Adipocyte (in vitro differentiated cells): ENCODE measurements at regions not wholly inside any gene's neighbourhood (a gene's known extent, or its start where the extent isn't known, plus 50 kb on each side); places are given as distances from the start of the nearest gene placed in this dataset.
"Not testable (repeated sequence)": the region's sequence is repeated elsewhere in the genome, so short reads cannot be mapped to it uniquely, and the experiment has no call there.

ENCODE experiments used
- DNase-seq: peaks from one replicate; pipeline ENCODE4 v3.0.0-alpha.2; 2015; ENCODE audit warnings: low read depth
- H3K27me3 ChIP-seq: replicated peaks from 2 replicates; pipeline ENCODE4 v1.7.0; 2013; ENCODE audit warnings: mild to moderate bottlenecking, low read length, moderate library complexity; ENCODE audit not compliant: control insufficient read depth, insufficient read depth
- H3K36me3 ChIP-seq: 2 replicates; pipeline ENCODE4 v1.7.0; 2013; ENCODE audit warnings: low read length, mild to moderate bottlenecking, moderate library complexity; ENCODE audit not compliant: control insufficient read depth, insufficient read depth, severe bottlenecking
- H3K4me1 ChIP-seq: 2 replicates; pipeline ENCODE4 v1.7.0; 2013; ENCODE audit warnings: mild to moderate bottlenecking, low read length, moderate library complexity; ENCODE audit not compliant: control insufficient read depth, insufficient read depth
- H3K4me3 ChIP-seq: 2 replicates; pipeline ENCODE4 v1.7.0; 2013; ENCODE audit warnings: mild to moderate bottlenecking, low read length, moderate library complexity
- H3K9ac ChIP-seq: 2 replicates; pipeline ENCODE4 v1.7.0; 2013; ENCODE audit warnings: mild to moderate bottlenecking, low read length, moderate library complexity
- H3K9me3 ChIP-seq: 2 replicates; pipeline ENCODE4 v1.7.0; 2013; ENCODE audit warnings: mild to moderate bottlenecking, low read length, moderate library complexity; ENCODE audit not compliant: control insufficient read depth

DNA sequence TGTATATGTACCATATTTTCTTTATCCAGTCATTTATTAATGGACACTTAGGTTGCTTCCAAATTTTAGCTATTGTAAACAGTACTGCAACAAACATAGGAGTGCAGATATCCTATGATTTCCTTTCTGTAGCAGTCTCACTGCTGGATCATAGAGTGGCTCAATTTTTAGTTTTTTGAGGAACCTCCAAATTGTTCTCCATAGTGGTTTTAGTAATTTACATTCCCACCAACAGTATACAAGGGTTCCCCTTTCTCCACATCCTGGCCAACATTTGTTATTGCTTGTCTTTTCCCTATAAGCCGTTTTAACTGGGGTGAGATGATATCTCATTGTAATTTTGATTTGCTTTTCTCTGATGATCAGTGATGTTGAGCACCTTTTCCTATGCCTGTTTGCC lies 114.3 kb downstream of the TMEM17 start:
- Histone ChIP-seq H3K4me3 (no peak overlapping the region), H3K9me3 (no peaks in the 10 kb centered on the region), H3K4me1 (no peaks in the 10 kb centered on the region), H3K36me3 (no peaks in the 10 kb centered on the region), H3K9ac (no peak overlapping the region), H3K27me3 (no peaks in the 10 kb centered on the region)
- no peak for DNase-seq

DNA sequence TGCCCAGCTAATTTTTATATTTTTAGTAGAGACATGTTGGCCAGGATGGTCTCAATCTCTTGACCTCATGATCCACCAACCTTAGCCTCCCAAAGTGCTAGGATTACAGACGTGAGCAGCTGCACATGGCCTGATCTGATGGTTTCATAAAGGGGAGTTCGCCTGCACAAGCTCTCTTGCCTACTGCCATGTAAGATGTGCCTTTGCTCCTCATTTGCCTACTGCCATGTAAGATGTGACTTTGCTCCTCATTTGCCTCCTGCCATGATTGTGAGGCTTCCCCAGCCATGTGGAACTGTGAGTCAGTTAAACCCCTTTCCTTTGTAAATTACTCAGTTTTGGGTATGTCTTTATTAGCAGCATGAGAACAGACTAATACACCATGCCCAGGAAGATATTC lies 119.6 kb downstream of the TMEM17 start:
- not testable (repeated sequence) for H3K27me3 ChIP-seq, H3K9me3 ChIP-seq, H3K9ac ChIP-seq, H3K36me3 ChIP-seq, DNase-seq, H3K4me3 ChIP-seq, H3K4me1 ChIP-seq

DNA sequence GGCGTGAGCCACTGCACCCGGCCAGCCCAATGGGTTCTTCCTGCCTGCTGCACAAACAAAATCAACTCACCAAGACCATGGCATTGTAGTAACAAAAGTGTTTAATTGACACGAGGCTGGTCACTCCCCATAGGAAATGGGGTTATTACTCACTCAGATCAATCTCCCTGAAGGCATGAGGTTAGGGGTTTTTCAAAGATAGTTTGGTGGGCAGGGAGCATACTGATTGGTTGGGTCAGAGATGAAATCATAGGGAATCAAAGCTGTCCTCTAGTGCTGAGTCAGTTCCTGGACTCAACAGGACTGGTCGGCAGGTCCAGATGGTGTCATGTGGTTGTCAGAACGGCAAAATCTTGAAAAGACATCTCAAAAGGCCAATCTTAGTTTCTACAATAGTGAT lies 122.1 kb downstream of the TMEM17 start:
- H3K36me3 ChIP-seq = no peaks in the 10 kb centered on the region
- H3K27me3 ChIP-seq = peaks cover 4% of the 10 kb centered on the region
- peaks cover 4% of the 10 kb centered on the region for H3K9me3 ChIP-seq
- H3K4me3 ChIP-seq = no peak overlapping the region
- H3K4me1 ChIP-seq = no peaks in the 10 kb centered on the region
- no peak overlapping the region for H3K9ac ChIP-seq
- DNase-seq = no peak

DNA sequence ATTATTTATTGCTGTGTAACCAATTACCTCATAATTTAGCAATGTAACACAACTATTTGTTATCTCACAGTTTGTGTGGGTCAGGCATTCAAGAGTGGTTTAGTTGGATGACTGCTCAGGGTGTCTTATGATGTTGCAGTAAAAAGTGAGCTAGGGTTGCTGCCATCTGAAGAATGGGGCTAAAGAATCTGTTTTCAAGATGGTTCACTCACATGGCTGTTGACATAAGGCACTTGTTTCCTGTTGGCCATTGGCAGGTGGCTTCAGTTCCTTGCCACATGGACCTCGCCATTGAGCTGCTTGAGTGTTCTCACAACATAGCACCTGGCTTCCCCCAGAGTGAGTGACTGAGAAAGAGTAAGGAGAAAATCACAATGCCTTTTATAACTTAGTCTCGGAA lies 123.2 kb downstream of the TMEM17 start:
- Histone ChIP-seq H3K36me3 (no peaks in the 10 kb centered on the region), H3K4me3 (no peak overlapping the region), H3K4me1 (no peaks in the 10 kb centered on the region), H3K27me3 (peaks cover 4% of the 10 kb centered on the region), H3K9me3 (peaks cover 4% of the 10 kb centered on the region), H3K9ac (no peak overlapping the region)
- no peak for DNase-seq

DNA sequence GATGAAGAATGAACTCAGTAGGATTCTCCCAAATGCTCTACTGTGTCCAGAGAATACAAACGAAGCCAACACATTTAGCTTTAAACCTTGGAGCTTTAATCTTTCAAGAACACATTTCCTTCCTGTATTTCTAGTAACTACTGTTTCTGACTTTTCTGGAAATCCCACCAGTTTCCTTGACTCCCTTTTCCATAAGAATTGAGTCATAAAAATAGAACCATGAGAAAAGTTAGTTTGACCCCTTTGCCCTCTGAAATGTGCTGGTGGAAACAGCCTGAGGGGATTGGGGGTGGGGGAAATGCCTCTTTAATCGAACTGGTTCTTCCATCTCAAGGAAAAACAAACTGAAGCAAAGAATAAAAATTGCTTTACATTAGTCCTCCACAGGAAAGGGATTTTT lies 123.9 kb downstream of the TMEM17 start:
- H3K4me1 ChIP-seq = no peaks in the 10 kb centered on the region
- peaks cover 4% of the 10 kb centered on the region for H3K27me3 ChIP-seq
- no peak overlapping the region for H3K4me3 ChIP-seq
- no peak for DNase-seq
- H3K9ac ChIP-seq = no peak overlapping the region
- H3K36me3 ChIP-seq = no peaks in the 10 kb centered on the region
- H3K9me3 ChIP-seq = peaks cover 4% of the 10 kb centered on the region

DNA sequence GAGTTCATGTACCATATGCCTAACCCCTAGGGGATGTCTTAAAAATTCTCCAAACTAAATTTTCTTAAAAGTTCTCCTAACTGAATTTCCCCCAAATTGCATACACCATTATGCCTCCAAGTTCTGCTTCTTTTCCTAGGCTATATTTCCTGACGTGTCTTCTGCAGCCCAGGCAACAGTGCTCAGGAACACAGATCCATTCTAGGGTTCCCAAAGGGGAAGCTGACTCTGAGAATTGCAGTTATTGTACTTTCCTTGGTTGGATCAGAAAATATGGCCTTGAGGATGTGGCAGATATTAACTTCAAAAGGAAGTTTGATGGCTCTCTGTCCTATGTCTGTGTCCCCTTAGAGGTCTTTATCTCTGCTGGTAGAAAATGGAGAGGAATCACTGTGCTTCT lies 124.3 kb downstream of the TMEM17 start:
- no peak for DNase-seq
- H3K9ac ChIP-seq = no peak overlapping the region
- no peaks in the 10 kb centered on the region for H3K36me3 ChIP-seq
- H3K4me3 ChIP-seq = no peak overlapping the region
- H3K4me1 ChIP-seq = no peaks in the 10 kb centered on the region
- H3K9me3 ChIP-seq = peaks cover 3% of the 10 kb centered on the region
- H3K27me3 ChIP-seq = peaks cover 4% of the 10 kb centered on the region

DNA sequence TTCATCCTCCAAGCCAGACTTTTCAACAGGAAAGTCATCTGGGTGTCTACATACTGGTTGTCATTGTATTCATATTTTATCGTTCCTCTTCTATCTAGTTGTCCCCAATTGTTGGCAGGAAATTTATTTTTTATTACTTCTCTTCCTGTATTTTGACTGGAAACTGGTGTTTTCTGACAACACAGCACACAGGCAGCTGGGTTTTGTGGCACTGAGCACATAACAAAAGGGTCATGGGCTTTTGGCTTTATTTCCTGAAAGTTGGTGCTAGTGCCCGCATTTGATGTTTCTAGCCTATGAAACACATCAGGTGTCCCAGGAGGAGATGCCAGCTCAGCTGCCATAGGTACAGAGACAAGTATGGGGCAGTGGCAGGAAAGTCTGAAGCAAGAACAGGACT lies 126.4 kb downstream of the TMEM17 start:
- H3K9me3 ChIP-seq = no peaks in the 10 kb centered on the region
- no peak overlapping the region for H3K9ac ChIP-seq
- DNase-seq = no peak
- no peaks in the 10 kb centered on the region for H3K4me1 ChIP-seq
- peaks cover 4% of the 10 kb centered on the region for H3K27me3 ChIP-seq
- H3K4me3 ChIP-seq = no peak overlapping the region
- no peaks in the 10 kb centered on the region for H3K36me3 ChIP-seq

DNA sequence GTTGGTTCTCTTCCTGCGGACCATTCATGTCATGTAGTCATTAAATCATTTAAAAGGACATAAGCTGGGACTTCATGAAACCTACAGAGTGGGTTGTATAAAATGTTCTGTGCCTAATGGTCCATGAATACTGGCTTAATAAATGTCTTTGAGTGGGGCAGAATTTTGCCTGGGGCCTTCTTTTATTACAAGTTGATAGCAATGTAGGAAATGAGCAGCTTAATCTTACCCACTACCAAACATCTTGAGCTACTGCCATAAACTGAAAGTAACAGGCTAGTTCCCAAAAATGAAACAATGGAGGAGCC lies 130.9 kb downstream of the TMEM17 start:
- no peak for DNase-seq
- Histone ChIP-seq H3K4me3 (no peak overlapping the region), H3K36me3 (no peaks in the 10 kb centered on the region), H3K27me3 (peaks cover 4% of the 10 kb centered on the region), H3K9me3 (peaks cover 17% of the 10 kb centered on the region), H3K4me1 (no peaks in the 10 kb centered on the region), H3K9ac (no peak overlapping the region)

DNA sequence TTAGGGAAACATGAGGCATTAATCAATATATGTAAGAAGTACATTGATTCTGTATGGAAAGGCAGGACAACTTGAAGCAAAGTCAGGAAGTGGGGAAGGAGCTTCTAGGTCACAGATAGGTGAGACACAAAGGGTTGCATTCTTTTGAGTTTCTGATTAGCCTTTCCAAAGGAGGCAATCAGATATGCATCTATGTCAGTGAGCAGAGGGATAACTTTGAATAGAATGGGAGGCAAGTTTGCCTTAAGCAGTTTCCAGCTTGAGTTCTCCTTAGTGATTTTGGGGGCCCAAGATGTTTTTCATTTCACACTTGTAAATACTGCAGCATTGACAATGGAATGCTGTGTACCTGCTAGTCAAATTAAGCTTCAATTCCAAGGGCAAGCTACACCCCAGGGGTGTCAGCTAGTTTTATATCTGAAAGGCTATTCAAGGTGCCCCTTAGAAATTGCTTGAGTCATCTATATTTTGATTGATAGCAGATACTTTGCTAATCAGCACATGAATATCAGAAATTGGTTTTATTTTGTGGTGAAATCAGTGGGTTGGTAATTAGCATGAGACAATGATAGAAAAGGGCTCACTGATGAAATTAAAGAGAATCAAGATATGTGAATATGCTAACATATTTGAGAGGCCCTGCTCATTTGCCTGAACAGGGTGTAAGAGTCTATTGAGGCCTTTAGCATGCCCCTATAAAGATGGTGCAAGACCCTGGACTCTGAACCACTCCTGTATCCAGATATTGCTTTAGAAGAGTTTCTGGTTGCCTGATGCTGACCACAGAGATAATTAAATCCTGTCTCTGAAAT lies 131.5 kb downstream of the TMEM17 start:
- peaks cover 17% of the 10 kb centered on the region for H3K9me3 ChIP-seq
- H3K9ac ChIP-seq = no peak overlapping the region
- no peaks in the 10 kb centered on the region for H3K4me1 ChIP-seq
- DNase-seq = no peak
- H3K27me3 ChIP-seq = peaks cover 4% of the 10 kb centered on the region
- H3K36me3 ChIP-seq = no peaks in the 10 kb centered on the region
- no peak overlapping the region for H3K4me3 ChIP-seq

DNA sequence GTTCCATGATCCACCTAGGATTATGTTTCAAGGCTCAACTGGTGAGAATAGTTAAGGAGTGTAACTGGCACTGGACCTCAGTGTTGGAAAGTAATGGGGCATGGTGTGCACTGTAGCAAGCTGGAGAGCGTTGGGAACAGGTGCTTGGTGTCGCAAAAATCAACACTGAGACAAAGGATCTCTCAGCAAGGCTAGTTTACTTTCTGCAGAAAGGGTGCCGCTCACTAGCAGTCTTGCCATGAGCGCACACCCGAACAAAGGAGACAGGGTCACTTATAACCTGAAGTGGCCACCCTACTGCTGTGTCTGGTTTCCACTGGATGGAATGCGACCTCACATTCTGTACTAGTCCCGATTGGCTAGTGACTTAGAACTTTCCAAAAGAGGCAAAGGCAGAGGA lies 133.2 kb downstream of the TMEM17 start:
- Histone ChIP-seq H3K4me1 (no peaks in the 10 kb centered on the region), H3K9ac (no peak overlapping the region), H3K27me3 (no peaks in the 10 kb centered on the region), H3K36me3 (no peaks in the 10 kb centered on the region), H3K9me3 (peaks cover 17% of the 10 kb centered on the region), H3K4me3 (no peak overlapping the region)
- no peak for DNase-seq

DNA sequence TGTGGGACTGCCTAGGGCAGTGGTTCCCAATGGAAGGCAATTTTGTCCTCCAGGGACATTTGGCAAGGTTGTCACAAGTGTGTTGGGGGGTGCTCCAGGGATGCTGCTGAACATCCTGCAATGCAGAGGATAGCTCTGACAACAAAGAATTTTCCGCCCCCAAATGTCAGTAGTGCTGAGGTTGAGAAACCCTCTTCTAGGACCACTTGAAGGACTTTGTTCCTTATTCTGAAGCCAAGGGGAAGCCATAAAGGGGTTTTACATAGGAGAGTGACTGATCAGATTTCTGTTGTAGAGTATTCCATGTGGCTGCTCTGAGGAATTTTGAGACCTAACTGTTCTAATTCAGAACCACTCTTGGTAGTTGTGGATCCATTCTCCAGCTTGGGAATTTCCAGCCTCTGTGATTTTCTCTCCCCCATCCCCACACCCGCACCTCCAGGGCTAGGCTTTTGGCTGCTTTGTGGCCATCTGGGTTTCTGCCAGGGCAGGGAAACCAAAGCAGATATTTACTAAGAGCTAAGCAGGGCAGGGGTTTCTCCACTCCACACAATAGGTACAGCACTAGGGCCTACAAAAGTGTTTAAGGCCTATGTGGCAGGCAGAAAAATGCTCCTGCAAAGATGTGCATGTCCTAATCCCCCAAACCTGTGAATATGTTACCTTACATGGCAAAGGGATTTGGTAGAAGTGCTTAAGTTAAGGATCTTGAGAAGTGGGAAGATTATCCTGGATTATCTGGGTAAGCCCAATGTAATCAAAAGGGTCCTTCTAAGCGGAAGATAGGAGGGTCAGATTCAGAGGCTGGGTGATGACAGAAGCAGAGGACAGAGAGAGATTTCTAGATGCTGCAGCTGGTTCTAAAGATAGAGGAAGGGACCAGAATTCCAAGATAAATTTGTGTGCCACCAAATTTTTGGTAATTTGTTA lies 135.4 kb downstream of the TMEM17 start:
- no peaks in the 10 kb centered on the region for H3K4me1 ChIP-seq
- peaks cover 3% of the 10 kb centered on the region for H3K27me3 ChIP-seq
- peaks cover 17% of the 10 kb centered on the region for H3K9me3 ChIP-seq
- no peaks in the 10 kb centered on the region for H3K36me3 ChIP-seq
- no peak overlapping the region for H3K9ac ChIP-seq
- H3K4me3 ChIP-seq = no peak overlapping the region
- DNase-seq = no peak
